RWPE1 (cell line): ENCODE measurements at regions not wholly inside any gene's neighbourhood (a gene's known extent, or its start where the extent isn't known, plus 50 kb on each side); places are given as distances from the start of the nearest gene placed in this dataset.

Source experiments
- CTCF ChIA-PET: fragments of 350-600 bp; sonication (Branson Sonifier 250); formaldehyde crosslinking; extraction: SDS; loops from one replicate; lab custom pipeline; 2021; lab: Yijun Ruan, JAX
- POLR2A ChIA-PET: fragments of 400-600 bp; formaldehyde crosslinking; extraction: SDS; loops from one replicate; lab custom pipeline; 2020; ENCODE audit warnings: antibody characterized with exemption; ENCODE audit not compliant: low non-redundant PET; lab: Yijun Ruan, JAX
- DNase-seq: peaks from one replicate; pipeline ENCODE4 v3.0.0; 2012; ENCODE audit warnings: low spot score
- H3K27ac ChIP-seq: fragments of 450-650 bp; 2 replicates; pipeline ENCODE4 v1.5.1; 2017
- TF ChIP-seq, protein P1 (sequence below): fragments of 450-650 bp; conservative IDR thresholded peaks from 2 replicates; pipeline ENCODE4 v1.5.1; 2017; ENCODE audit warnings: low read depth, mild to moderate bottlenecking

DNA sequence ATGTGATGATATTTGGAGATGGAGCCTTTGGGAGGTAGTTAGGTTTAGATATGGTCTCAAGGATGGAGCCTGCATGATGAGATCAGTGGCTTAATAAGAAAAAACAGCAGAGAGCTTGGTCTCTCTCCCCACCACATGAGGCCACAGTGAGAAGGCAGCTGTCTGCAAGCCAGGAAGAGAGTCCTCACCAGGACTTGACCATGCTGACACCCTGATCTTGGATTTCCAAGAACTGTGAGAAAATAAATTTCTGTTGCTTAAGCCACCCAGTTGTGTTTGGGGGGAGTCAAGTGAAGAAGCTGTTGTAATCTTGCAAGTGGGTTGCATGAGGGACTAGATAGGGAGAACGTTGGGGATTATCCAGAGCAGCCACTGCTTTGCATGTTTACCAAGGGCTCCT is 62.3 kb upstream of the TNFAIP8L3 start:
- CTCF ChIA-PET = no interaction called here
- POLR2A ChIA-PET = no interaction called here
- TF ChIP-seq, protein P1, sequence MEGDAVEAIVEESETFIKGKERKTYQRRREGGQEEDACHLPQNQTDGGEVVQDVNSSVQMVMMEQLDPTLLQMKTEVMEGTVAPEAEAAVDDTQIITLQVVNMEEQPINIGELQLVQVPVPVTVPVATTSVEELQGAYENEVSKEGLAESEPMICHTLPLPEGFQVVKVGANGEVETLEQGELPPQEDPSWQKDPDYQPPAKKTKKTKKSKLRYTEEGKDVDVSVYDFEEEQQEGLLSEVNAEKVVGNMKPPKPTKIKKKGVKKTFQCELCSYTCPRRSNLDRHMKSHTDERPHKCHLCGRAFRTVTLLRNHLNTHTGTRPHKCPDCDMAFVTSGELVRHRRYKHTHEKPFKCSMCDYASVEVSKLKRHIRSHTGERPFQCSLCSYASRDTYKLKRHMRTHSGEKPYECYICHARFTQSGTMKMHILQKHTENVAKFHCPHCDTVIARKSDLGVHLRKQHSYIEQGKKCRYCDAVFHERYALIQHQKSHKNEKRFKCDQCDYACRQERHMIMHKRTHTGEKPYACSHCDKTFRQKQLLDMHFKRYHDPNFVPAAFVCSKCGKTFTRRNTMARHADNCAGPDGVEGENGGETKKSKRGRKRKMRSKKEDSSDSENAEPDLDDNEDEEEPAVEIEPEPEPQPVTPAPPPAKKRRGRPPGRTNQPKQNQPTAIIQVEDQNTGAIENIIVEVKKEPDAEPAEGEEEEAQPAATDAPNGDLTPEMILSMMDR = no peak
- DNase-seq = no peak
- H3K27ac ChIP-seq = no peak overlapping the region

DNA sequence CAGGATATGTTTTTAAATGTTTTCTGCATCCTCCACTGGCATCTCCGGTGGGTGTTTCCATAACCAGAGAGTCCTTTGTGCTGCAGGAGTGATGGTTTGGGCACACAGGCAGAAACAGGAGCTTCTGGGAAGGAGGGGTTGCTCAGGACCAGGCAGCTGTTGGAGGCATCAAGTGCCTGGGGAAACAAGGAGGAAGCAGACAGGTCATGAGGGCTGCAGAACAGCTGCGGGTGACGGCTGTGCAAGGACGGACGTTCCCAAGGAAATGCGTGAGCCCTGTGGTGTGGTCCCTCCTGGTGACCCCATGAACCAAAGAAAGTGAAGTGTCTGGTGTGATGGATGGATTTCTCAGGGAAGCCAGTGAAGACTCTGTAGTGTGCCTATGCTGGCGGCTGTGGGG is 61.2 kb upstream of the TNFAIP8L3 start:
- CTCF ChIA-PET = interaction anchor here (0.5 kb wide), 1 partner anchor 332 kb away, joined by 3 read pairs; no protein-coding TSS in a partner anchor

DNA sequence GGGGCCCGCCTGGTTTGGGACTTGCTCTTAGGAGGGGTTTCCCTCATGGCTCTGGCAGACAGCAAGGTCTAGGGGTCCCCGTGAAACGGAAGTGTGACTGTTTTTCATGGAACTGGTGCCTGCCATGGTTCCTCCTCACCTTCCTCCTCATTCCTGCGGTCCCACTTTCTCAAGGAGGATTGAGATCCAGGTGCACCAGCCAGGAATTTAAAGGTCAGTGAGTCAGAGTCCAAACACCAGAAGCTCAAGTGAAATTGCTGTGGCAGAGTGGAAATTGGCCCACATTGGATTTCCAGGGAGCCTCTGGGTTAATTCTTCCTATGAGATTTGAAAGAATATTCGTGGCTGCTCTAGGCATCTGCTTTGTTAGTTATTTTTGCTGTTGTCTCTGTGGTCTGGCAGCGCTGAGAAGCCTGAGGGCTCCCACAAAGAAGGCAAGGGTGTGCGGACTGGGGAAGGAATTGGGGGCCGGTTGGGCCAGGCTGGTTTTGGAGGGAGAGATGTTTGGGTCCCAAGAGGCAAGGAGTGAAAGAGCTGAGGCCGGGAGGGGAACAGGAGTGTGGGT is 60.4 kb upstream of the TNFAIP8L3 start:
- no peak overlapping the region for H3K27ac ChIP-seq
- POLR2A ChIA-PET = no interaction called here
- TF ChIP-seq, protein P1 = no peak
- no peak for DNase-seq
- CTCF ChIA-PET = interaction anchor here (0.5 kb wide), 1 partner anchor 333 kb away, joined by 3 read pairs; no protein-coding TSS in a partner anchor

More for the DNA sequence above, 61.2 kb upstream of the TNFAIP8L3 start:
- TF ChIP-seq, protein P1 = no peak
- no peak for DNase-seq
- H3K27ac ChIP-seq = no peak overlapping the region
- POLR2A ChIA-PET = no interaction called here
